ENCODE measurements at regions not wholly inside any gene's neighbourhood (a gene's known extent, or its start where the extent isn't known, plus 50 kb on each side); places are given as distances from the start of the nearest gene placed in this dataset.
"Not testable (repeated sequence)": the region's sequence is repeated elsewhere in the genome, so short reads cannot be mapped to it uniquely, and the experiment has no call there.

GRCh38 chr6:140494321-140495108 is 1120.1 kb upstream of the CITED2 start:
- H3K79me2 ChIP-seq (ENCODE audit: low read length): no peaks in the 10 kb centered on the region
- H3K9ac ChIP-seq (ENCODE audit: low read length): no peak overlapping the region
- H3K4me2 ChIP-seq (ENCODE audit: low read depth, low read length, poor library complexity, severe bottlenecking): no peak overlapping the region
- H3K4me1 ChIP-seq (ENCODE audit: low read length): no peaks in the 10 kb centered on the region
- H4K20me1 ChIP-seq (ENCODE audit: insufficient read depth, low read depth, low read length): no peaks in the 10 kb centered on the region
- DNase-seq: no peak
- H3K9me2 ChIP-seq (replicated peaks; ENCODE audit: insufficient read depth, low read length): no peaks in the 10 kb centered on the region
- no peak overlapping the region for H2AFZ ChIP-seq (ENCODE audit: low read length)
- no peak overlapping the region for H3K27ac ChIP-seq (ENCODE audit: low read length)
- no peak overlapping the region for H3K4me3 ChIP-seq (ENCODE audit: low read length)
- H3K36me3 ChIP-seq (ENCODE audit: insufficient read depth, low read length): no peaks in the 10 kb centered on the region
- no peaks in the 10 kb centered on the region for H3K27me3 ChIP-seq (ENCODE audit: low read length)
- no peaks in the 10 kb centered on the region for H3K9me3 ChIP-seq (ENCODE audit: low read length)

- not testable (repeated sequence) for H3K36me3 ChIP-seq (ENCODE audit: insufficient read depth, low read length); DNase-seq; H3K9me2 ChIP-seq (replicated peaks; ENCODE audit: insufficient read depth, low read length); H3K4me3 ChIP-seq (ENCODE audit: low read length); H3K27ac ChIP-seq (ENCODE audit: low read length); H3K27me3 ChIP-seq (ENCODE audit: low read length); H4K20me1 ChIP-seq (ENCODE audit: insufficient read depth, low read depth, low read length); H3K9ac ChIP-seq (ENCODE audit: low read length); H3K4me1 ChIP-seq (ENCODE audit: low read length); H3K9me3 ChIP-seq (ENCODE audit: low read length); H3K79me2 ChIP-seq (ENCODE audit: low read length); H2AFZ ChIP-seq (ENCODE audit: low read length); H3K4me2 ChIP-seq (ENCODE audit: low read depth, low read length, poor library complexity, severe bottlenecking)
These were observed 1119.0 kb upstream of the CITED2 start for GRCh38 chr6:140493470-140493869.

GRCh38 chr6:140490081-140490480 is 1115.6 kb upstream of the CITED2 start:
- H3K79me2 ChIP-seq (ENCODE audit: low read length): no peaks in the 10 kb centered on the region
- H3K4me2 ChIP-seq (ENCODE audit: low read depth, low read length, poor library complexity, severe bottlenecking): no peak overlapping the region
- H3K4me3 ChIP-seq (ENCODE audit: low read length): no peak overlapping the region
- no peaks in the 10 kb centered on the region for H3K9me2 ChIP-seq (replicated peaks; ENCODE audit: insufficient read depth, low read length)
- no peaks in the 10 kb centered on the region for H3K27me3 ChIP-seq (ENCODE audit: low read length)
- no peaks in the 10 kb centered on the region for H3K36me3 ChIP-seq (ENCODE audit: insufficient read depth, low read length)
- H3K9me3 ChIP-seq (ENCODE audit: low read length): no peaks in the 10 kb centered on the region
- no peaks in the 10 kb centered on the region for H4K20me1 ChIP-seq (ENCODE audit: insufficient read depth, low read depth, low read length)
- no peak for DNase-seq
- no peaks in the 10 kb centered on the region for H3K4me1 ChIP-seq (ENCODE audit: low read length)
- no peak overlapping the region for H2AFZ ChIP-seq (ENCODE audit: low read length)
- H3K9ac ChIP-seq (ENCODE audit: low read length): no peak overlapping the region
- no peak overlapping the region for H3K27ac ChIP-seq (ENCODE audit: low read length)

GRCh38 chr6:140487586-140487985 is 1113.1 kb upstream of the CITED2 start:
- Histone ChIP-seq H3K9me3 (ENCODE audit: low read length) (no peaks in the 10 kb centered on the region), H2AFZ (ENCODE audit: low read length) (no peak overlapping the region), H3K4me1 (ENCODE audit: low read length) (no peaks in the 10 kb centered on the region), H4K20me1 (ENCODE audit: insufficient read depth, low read depth, low read length) (no peaks in the 10 kb centered on the region), H3K4me3 (ENCODE audit: low read length) (no peak overlapping the region), H3K36me3 (ENCODE audit: insufficient read depth, low read length) (no peaks in the 10 kb centered on the region), H3K27me3 (ENCODE audit: low read length) (no peaks in the 10 kb centered on the region), H3K27ac (ENCODE audit: low read length) (no peak overlapping the region), H3K9ac (ENCODE audit: low read length) (no peak overlapping the region), H3K9me2 (replicated peaks; ENCODE audit: insufficient read depth, low read length) (no peaks in the 10 kb centered on the region), H3K79me2 (ENCODE audit: low read length) (no peaks in the 10 kb centered on the region), H3K4me2 (ENCODE audit: low read depth, low read length, poor library complexity, severe bottlenecking) (no peak overlapping the region)
- no peak for DNase-seq

GRCh38 chr6:140486450-140487361 is 1112.3 kb upstream of the CITED2 start:
- no peaks in the 10 kb centered on the region for H3K9me2 ChIP-seq (replicated peaks; ENCODE audit: insufficient read depth, low read length)
- H3K4me3 ChIP-seq (ENCODE audit: low read length): no peak overlapping the region
- no peaks in the 10 kb centered on the region for H3K9me3 ChIP-seq (ENCODE audit: low read length)
- H3K4me1 ChIP-seq (ENCODE audit: low read length): no peaks in the 10 kb centered on the region
- no peak overlapping the region for H3K9ac ChIP-seq (ENCODE audit: low read length)
- no peaks in the 10 kb centered on the region for H3K79me2 ChIP-seq (ENCODE audit: low read length)
- H3K36me3 ChIP-seq (ENCODE audit: insufficient read depth, low read length): no peaks in the 10 kb centered on the region
- no peaks in the 10 kb centered on the region for H3K27me3 ChIP-seq (ENCODE audit: low read length)
- no peaks in the 10 kb centered on the region for H4K20me1 ChIP-seq (ENCODE audit: insufficient read depth, low read depth, low read length)
- H2AFZ ChIP-seq (ENCODE audit: low read length): no peak overlapping the region
- H3K27ac ChIP-seq (ENCODE audit: low read length): no peak overlapping the region
- no peak for DNase-seq
- no peak overlapping the region for H3K4me2 ChIP-seq (ENCODE audit: low read depth, low read length, poor library complexity, severe bottlenecking)

- Histone ChIP-seq H3K4me2 (ENCODE audit: low read depth, low read length, poor library complexity, severe bottlenecking) (no peak overlapping the region), H3K4me3 (ENCODE audit: low read length) (no peak overlapping the region), H3K36me3 (ENCODE audit: insufficient read depth, low read length) (no peaks in the 10 kb centered on the region), H2AFZ (ENCODE audit: low read length) (no peak overlapping the region), H3K79me2 (ENCODE audit: low read length) (no peaks in the 10 kb centered on the region), H4K20me1 (ENCODE audit: insufficient read depth, low read depth, low read length) (no peaks in the 10 kb centered on the region), H3K4me1 (ENCODE audit: low read length) (no peaks in the 10 kb centered on the region), H3K27ac (ENCODE audit: low read length) (no peak overlapping the region), H3K9me3 (ENCODE audit: low read length) (no peaks in the 10 kb centered on the region), H3K9me2 (replicated peaks; ENCODE audit: insufficient read depth, low read length) (no peaks in the 10 kb centered on the region), H3K27me3 (ENCODE audit: low read length) (no peaks in the 10 kb centered on the region), H3K9ac (ENCODE audit: low read length) (no peak overlapping the region)
- DNase-seq: no peak
These were observed 1111.4 kb upstream of the CITED2 start for GRCh38 chr6:140485740-140486449.

GRCh38 chr6:140480852-140481251 is 1106.4 kb upstream of the CITED2 start:
- H4K20me1 ChIP-seq (ENCODE audit: insufficient read depth, low read depth, low read length): no peaks in the 10 kb centered on the region
- H3K79me2 ChIP-seq (ENCODE audit: low read length): no peaks in the 10 kb centered on the region
- H3K4me3 ChIP-seq (ENCODE audit: low read length): no peak overlapping the region
- no peak for DNase-seq
- H3K4me2 ChIP-seq (ENCODE audit: low read depth, low read length, poor library complexity, severe bottlenecking): no peak overlapping the region
- H3K9ac ChIP-seq (ENCODE audit: low read length): no peak overlapping the region
- H3K9me2 ChIP-seq (replicated peaks; ENCODE audit: insufficient read depth, low read length): no peaks in the 10 kb centered on the region
- H3K9me3 ChIP-seq (ENCODE audit: low read length): no peaks in the 10 kb centered on the region
- no peaks in the 10 kb centered on the region for H3K27me3 ChIP-seq (ENCODE audit: low read length)
- no peaks in the 10 kb centered on the region for H3K36me3 ChIP-seq (ENCODE audit: insufficient read depth, low read length)
- H3K4me1 ChIP-seq (ENCODE audit: low read length): no peaks in the 10 kb centered on the region
- no peak overlapping the region for H3K27ac ChIP-seq (ENCODE audit: low read length)
- H2AFZ ChIP-seq (ENCODE audit: low read length): no peak overlapping the region

- Histone ChIP-seq H3K4me3 (ENCODE audit: low read length) (no peak overlapping the region), H3K9me3 (ENCODE audit: low read length) (no peaks in the 10 kb centered on the region), H4K20me1 (ENCODE audit: insufficient read depth, low read depth, low read length) (no peaks in the 10 kb centered on the region), H3K9me2 (replicated peaks; ENCODE audit: insufficient read depth, low read length) (no peaks in the 10 kb centered on the region), H3K9ac (ENCODE audit: low read length) (no peak overlapping the region), H2AFZ (ENCODE audit: low read length) (no peak overlapping the region), H3K36me3 (ENCODE audit: insufficient read depth, low read length) (no peaks in the 10 kb centered on the region), H3K4me2 (ENCODE audit: low read depth, low read length, poor library complexity, severe bottlenecking) (no peak overlapping the region), H3K4me1 (ENCODE audit: low read length) (no peaks in the 10 kb centered on the region), H3K79me2 (ENCODE audit: low read length) (no peaks in the 10 kb centered on the region), H3K27me3 (ENCODE audit: low read length) (no peaks in the 10 kb centered on the region), H3K27ac (ENCODE audit: low read length) (no peak overlapping the region)
- DNase-seq: no peak
These were observed 1104.2 kb upstream of the CITED2 start for GRCh38 chr6:140478631-140479030.

Measured in Karpas-422 (cell line).